GM19328 (cell line): ENCODE measurements at regions not wholly inside any gene's neighbourhood (a gene's known extent, or its start where the extent isn't known, plus 50 kb on each side); places are given as distances from the start of the nearest gene placed in this dataset.
A peak's percentile ranks its signal among the peaks of the same experiment; 100 is the strongest.
"Not testable (repeated sequence)": the region's sequence is repeated elsewhere in the genome, so short reads cannot be mapped to it uniquely, and the experiment has no call there.

Experiments
- ATAC-seq: cut with Tn5 transposase; IDR thresholded peaks from one replicate; pipeline ENCODE4 v1.9.1; 2021; ENCODE audit warnings: mild to moderate bottlenecking, moderate library complexity; ENCODE audit not compliant: unreplicated experiment

DNA sequence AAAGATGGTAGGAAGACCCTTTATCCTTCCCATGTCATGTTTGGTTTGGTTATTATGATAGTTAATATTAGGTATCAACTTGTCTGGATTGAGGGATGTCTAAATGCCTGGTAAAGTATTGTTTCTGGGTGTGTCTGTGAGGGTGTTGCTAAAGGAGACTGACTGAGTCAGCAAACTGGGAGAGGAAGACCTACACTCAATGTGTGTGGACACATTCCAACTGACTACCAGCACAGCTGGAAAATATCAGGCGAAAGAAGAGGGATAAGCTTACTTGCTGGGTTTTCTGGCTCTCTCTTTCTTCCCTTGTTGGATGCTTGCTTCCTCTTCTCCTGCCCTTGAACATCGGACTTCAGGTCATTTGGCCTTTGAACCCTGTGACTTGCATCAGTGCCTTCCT lies 1227.6 kb upstream of the EPHA6 start:
- ATAC-seq = no peak

DNA sequence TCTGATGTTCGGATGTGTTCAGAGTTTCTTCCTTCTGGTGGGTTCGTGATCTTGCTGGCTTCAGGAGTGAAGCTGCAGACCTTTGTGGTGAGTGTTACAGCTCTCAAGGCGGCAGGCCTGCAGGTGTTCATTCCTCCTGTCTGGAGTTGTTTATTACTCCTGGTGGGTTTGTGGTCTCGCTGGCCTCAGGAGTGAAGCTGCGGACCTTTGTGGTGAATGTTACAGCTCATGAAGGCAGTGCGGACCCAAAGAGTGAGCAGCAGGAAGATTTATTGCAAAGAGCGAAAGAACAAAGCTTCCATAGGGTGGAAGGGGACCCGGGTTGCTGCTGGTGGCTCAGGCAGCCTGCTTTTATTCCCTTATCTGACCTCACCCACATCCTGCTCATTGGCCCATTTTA lies 1226.8 kb upstream of the EPHA6 start:
- not testable (repeated sequence) for ATAC-seq

DNA sequence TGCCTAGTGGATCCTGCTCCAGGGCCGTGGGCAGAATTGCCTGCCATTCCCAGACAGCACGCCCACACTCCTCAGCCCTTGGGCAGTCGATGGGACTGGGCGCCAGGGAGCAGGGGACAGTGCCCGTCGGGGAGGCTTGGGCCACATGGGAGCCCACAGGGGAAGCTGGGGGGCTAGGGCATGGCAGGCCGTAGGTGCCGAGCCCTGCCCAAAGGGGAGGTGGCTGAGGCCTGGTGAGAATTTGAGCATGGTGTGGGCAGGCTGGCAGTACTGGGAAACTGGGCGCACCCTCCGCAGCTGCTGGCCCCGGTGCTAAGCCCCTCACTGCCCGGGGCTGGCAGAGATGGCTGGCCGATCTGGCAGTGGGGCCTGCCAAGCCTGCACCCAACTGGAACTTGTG lies 1225.9 kb upstream of the EPHA6 start:
- ATAC-seq = no peak

DNA sequence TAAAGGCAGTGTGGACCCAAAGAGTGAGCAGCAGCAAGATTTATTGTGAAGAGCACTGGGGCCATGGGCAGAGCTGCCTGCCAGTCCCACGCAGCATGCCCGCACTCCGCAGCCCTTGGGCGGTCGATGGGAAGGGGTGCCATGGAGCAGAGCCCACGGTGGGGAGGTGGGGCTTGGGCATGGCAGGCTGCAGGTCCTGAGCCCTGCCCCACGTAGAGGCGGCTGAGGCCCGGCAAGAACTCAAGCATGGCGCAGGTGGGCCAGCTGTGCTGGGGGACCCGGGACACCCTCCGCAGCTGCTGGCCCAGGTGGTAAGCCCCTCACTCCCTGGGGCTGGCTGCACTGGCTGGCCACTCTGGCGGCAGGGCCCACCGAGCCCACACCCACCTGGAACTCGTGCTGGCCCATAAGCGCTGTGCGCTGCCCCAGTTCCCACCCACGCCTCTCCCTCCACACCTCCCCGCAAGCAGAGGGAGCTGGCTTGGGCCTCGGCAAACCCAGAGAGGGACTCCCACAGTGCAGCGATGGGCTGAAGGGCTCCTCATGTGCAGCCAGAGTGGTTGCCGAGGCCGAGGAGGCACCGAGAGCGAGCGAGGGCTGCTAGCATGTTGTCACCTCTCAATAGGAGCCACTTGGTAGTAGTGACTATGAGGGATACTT lies 1218.8 kb upstream of the EPHA6 start:
- no peak for ATAC-seq

DNA sequence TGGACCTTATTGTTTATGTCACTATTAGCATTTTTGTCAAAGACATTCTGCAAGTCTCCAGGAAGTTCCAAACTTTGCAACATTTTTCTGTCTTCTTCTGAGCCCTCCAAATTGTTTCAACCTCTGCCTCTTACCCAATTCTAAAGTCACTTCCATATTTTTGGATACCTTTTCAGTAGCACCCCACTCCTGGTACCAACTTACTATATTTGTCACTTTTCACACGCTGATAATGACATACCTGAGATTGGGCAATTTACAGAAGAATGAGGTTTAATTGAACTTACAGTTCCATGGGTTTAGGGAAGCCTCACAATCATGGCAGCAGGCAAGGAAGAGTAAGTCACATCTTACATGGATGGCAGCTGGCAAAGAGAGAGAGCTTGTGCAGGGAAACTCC lies 1206.5 kb upstream of the EPHA6 start:
- ATAC-seq = no peak

DNA sequence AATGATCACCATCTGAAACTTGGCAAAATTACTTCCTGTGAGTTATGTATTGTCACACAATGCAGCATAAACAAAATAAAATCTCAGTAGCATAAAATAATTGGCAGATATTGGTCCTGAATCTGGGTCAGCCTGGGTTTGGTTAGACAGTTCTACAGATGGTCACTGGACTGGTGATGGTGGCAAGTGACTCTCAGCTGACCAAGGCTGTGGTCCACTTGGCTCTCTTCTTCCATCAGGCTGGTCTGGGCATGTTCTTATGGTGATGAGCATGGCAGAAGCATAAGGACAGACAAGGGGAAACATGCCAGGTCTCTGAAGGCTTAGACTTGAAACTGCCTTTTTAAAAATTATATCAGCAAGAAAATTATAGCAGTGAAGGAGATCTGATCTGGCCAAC lies 1205.0 kb upstream of the EPHA6 start:
- ATAC-seq = no peak

DNA sequence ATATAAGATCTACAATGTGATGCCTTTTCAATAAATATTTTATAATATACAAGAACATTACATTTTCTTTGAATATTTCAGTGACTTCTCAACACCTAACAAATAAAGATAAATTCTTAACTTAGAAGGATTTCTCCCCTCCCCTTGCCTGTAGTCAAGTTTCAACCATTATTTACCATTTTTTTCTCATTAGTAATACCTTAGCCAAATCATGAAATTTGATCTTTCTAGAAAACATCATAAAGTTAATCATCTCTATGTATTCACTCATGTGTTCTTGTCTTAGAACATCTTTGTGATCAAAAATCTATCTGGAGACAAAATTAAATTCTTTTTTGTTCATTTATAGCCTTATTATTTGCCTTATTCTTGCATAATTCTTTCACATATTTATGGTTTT lies 1201.8 kb upstream of the EPHA6 start:
- no peak for ATAC-seq

DNA sequence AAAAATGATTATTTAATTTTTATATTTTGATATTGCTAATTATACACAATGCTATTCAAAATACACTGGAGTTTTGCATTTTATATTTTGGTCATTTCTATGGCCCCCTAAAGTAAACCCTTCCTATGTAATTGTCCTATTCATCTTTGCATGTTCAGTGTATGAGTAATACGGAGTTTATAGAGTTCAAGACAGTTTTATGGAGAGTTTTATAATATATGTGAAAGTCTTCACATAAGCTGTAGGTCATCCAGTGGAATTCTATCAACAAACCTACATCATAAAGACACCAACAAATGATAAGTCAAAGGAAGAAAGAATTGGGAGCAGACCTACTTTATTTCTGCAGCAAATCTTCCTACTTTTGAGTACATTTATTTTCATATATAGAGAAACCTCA lies 1200.4 kb upstream of the EPHA6 start:
- no peak for ATAC-seq

DNA sequence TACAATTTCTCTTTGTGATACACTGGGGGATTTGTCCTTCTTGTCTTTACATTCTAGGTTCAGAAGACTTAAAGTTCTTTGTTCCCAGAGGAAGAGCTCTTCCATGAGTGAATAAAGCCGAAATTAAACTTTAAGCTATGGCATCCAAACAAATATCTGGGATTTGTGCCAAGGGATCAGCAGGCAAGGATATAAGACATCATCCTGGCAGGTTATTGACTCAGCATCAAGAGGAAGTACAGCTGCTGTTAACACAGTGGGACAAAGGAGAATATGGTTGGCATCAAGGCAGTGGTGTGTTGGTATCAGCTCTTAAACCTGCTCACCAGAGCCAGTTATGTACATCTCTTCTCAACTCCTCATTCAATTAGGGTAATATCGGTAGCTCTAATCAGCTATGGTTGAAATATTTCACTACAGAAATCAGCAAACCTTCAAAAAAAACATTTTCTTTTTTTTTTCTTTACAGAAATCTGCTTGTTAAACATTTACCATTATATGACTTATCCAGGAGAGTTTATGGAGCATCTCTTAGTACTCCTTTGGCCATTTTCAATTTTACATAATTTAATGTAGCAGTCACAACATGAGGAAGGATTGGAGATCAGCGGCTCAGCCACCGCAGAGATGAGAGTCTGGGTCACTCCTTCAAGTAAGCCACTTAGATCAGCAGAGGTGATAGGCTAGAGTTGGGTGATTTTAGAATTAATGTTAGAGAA lies 1198.6 kb upstream of the EPHA6 start:
- ATAC-seq = no peak

DNA sequence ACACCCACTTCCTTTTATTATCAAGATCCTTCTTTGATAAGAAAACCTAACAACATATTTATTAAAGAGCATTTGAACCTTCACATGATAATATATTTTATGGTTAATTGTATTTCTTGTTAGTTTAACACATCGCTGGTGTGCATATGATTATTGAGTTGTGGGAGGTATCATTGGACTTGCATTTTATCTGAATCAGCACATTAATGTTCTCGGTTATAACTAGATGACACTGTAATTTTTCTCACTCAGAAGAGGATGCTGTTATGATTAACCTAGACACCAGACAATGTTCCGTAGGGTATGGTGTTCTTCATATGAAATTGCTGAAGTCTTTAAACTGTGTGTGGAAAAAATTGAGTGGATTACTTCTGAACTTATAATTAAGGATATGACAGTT lies 1188.3 kb upstream of the EPHA6 start:
- no peak for ATAC-seq

DNA sequence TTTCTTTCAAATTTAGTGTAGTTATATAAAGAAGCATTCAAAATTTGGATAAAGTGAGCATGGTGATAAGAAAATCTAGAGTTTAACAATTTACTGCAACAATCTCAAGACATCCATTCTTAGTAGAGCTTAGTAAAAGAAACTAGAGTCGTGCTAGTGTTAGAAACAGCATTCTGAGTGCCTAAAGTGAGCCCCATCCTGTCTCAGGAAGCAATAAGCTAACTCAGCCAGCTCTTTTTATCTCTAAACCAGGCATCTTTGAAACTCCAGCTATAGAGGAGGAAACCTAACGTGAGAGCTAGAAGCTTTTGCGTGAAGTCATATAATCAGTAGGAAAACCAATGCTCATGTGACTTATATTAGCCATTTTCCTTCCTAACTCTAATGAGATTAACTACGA lies 1187.1 kb upstream of the EPHA6 start:
- ATAC-seq = no peak

DNA sequence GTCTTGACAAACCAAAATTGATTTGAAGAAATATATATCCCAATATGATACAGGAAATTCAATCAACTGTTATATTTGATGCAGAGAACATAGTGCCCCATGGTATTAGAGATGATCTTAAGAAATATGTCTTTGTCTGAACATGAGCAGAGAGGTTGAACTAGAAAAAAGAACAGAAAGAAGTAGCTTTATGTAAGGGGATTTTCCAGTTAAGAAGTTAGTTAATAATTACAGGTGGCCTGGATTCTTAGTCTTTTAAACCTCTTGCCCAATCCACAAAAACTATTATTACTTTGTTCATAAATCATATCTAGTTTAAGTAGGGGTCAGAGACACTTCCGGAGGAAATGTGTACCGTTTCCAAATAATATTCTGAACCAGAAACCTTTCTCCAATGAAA lies 1186.7 kb upstream of the EPHA6 start:
- ATAC-seq = no peak

DNA sequence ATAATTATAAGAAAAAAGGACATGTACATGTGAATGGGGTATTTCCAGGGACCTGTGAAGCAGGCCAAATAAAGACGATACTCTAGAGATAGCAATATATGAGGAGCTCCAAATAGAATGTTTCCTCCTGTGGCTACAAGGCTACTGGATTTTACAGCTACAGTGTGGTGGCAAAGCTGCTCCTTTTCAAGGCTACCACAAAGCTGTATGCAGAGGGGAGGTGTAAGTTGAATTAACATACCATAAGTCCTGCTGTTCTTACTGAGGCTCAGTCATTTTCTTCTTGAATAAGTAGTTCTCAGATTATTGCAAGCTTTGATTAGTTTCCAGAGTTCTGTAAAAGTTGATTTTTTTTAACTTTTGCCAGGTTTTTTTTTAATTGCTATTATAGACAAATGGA lies 1184.6 kb upstream of the EPHA6 start:
- ATAC-seq = no peak

DNA sequence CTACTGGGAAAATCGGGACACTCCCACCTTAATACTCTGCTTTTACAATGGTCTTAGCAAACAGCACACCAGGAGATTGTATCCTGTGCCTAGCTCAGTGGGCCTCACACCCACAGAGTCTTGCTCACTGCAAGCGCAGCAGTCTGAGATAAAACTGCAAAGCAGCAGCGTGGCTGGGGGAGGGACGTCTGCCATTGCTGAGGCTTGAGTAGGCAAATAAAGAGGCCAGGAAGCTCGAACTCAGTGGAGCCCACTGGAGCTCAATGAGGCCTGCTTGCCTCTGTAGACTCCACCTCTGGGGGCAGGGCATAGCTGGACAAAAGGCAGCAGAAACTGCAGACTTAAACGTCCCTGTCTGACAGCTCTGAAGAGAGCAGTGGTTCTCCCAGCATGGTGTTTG lies 1169.1 kb upstream of the EPHA6 start:
- ATAC-seq = no peak

DNA sequence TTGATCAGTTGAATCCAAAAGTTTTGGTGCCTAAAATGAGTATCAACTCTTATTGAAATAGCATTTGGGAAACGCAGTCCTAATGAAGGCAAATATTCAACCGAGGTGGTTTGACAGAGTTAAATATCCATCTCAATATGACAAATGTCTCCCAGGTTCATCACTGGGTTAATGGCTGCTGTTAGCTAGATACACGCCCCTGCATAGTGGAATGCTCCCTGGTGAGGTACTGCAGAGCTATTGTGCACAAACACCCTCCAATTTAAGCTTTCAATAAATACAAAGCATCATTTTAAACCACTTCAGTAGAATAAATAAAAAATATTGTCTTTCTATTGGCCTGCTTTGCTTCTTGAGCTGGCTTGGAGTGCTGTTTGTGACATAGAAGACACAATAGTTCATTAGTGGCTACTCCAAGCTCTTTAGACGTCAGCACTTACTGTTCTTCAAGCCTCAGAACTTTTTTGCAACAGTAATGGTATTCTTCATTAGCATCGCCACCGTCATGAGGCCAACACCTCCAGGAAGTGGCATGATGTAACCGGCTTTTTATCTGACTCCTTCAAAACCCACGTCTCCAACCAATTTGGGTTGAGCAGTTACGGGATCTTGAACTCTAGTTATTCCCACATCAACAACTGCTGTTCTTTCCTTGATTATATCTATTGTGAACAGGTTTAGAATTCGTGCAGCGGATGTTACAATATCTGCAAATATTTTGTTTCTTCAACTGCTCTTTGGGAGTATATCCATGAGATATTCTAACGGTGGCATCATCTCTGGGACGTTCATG lies 1159.6 kb upstream of the EPHA6 start:
- no peak for ATAC-seq

DNA sequence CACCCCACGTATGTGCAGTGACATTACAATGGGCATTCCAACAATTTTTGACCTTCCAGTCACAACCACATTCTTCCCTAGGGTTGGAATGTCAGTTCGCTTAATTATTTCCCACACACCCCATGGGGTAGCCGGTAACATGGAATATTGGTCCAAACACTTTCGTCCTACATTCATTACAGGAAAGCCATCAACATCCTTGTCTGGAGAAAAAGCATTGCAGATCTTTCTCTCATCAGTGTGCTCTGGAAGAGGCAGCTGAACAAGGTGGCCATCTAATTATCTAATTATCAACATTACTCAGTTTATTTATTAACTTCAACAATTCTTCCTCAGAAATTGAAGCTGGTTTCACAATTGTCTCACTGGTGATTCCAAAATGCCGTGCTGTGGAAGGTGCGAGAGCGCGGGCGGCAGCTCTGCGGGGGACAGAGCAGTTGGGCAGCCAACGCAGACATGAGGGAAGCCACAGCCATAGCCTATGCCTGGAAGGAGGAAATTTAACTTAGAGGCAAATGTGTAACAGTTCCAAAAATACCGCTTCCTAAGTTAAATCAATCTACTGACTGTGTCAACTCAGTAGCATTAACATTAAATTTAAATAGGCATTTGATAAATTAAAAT lies 1158.9 kb upstream of the EPHA6 start:
- ATAC-seq = no peak

DNA sequence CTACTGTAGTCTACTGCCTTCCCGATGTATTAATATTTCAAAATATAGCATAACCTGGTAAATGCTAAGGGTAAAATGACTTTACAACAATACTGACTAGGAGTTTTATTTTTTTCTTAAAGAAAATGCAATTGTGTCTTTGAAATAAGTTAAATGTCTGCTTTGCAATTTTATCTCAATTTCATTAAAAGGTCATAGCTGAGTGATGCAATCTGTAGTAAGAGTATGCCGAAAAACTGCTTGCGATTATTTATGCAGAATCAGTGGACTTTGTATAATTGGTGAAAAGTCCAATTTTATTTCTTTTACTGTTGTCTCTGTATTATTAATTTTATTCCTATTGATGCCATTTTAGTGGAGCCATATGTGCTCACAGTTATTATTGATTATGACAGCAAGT lies 1143.6 kb upstream of the EPHA6 start:
- ATAC-seq = no peak

DNA sequence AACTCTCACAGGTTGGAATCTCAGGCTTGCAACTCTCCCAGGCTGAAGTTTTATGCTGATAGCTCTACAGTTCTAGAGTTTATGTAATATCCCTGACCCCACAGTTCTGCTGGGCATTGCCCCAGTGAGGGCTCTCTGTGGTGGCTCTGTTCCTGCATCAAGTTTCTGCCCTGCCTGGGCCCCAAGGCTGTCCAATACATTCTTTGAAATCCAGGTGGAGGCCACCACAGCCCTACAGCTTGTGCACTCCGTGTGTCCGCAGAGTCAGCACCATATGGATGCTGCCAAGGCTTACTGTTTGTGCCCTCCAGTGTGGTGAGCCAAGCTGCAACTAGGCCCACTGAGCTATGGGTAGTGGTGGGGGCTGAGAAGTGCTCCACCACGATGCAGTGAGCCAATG lies 1141.2 kb upstream of the EPHA6 start:
- ATAC-seq = no peak

DNA sequence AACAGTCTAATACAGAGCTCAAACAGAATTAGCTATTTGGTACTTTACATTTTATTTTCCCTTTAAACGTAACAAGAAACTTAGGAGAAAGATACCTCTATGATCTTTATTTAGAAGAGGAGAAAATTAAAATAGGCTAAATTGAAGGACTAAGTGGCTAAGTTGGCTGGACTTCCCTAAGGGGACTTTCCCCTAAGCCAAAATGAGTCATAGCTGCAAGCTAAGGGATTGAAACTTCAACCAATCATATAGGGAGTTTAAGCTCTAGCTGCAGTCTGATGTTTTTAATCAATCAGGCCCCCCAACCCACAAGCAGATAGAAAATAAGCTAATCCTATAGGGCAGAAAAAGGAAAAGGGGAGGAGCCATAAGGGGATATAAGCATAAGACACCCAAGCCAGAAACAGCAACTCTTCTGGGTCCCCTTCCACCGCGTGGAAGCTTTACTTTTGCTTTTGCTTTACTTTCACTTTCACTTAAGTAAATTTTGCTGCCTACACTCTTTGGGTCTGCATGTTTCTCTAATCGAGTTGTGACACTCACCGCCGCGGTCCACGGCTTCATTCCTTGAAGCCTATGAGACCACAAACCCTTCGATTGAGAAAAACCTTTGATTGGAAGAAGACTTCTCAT lies 1108.5 kb upstream of the EPHA6 start:
- peak; percentile 54 for ATAC-seq

DNA sequence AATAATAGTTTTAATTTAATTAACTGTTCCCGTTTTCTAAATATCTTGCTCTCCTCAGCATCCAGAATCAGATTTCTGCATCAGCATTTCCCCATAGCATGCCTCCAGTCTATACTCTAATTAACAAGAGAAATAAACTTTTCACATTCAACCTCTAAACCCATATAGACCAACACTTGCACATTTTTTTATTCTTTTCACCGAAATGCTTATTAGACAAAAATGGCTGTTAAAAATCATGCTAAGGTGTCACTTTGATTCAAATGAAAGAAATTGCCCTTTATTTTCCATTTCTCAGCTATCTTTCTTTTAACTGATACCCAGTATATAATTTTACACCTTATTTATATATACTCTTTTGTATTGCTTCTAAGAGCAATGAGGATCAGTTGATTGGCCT lies 1107.1 kb upstream of the EPHA6 start:
- ATAC-seq = no peak

DNA sequence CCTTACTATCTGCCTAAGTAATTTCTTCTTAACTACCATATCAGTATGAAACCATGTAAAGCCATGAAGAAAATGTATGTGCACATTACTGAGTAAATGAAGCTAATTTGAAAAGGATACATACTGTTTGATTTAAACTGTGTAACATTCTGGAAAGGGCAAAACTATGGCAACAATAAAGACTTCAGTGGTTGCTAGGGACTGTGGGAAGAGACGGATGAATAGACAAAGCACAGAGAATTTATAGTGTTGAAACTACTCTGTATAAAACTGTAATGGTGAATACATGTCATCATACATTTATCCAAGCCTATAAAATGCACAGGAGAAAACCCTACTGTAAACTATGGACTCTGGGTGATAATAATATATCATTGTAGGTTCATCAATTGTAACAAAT lies 1103.7 kb upstream of the EPHA6 start:
- no peak for ATAC-seq
